ENCODE measurements at regions not wholly inside any gene's neighbourhood (a gene's known extent, or its start where the extent isn't known, plus 50 kb on each side); places are given as distances from the start of the nearest gene placed in this dataset.

GRCh38 chr3:144915202-144915601 lies 943.6 kb downstream of the DIPK2A start:
- H3K9me3 ChIP-seq (ENCODE audit: low read length): no peaks in the 10 kb centered on the region
- H3K36me3 ChIP-seq (ENCODE audit: insufficient read depth, low read length): no peaks in the 10 kb centered on the region
- H3K36me3 Mint-ChIP-seq: no peaks in the 10 kb centered on the region
- ChIA-PET CTCF (no interaction called here), POLR2A (no interaction called here)
- no peaks in the 10 kb centered on the region for H3K4me1 ChIP-seq (ENCODE audit: insufficient read depth, low read length)
- no peak overlapping the region for H3K27ac ChIP-seq (ENCODE audit: low read depth, low read length)
- H3K4me1 Mint-ChIP-seq: no peaks in the 10 kb centered on the region
- H3K27me3 ChIP-seq (ENCODE audit: insufficient read depth, low read length, poor library complexity, severe bottlenecking): no peaks in the 10 kb centered on the region
- no peak for DNase-seq
- H3K9me3 Mint-ChIP-seq: peaks cover 0 to 6% (median 0%) of the 10 kb centered on the region in 5 donors
- no peak overlapping the region for H3K4me3 Mint-ChIP-seq
- no peak overlapping the region for H3K27ac Mint-ChIP-seq
- H3K27me3 Mint-ChIP-seq: no peaks in the 10 kb centered on the region
- no peak overlapping the region for H3K4me3 ChIP-seq (ENCODE audit: low read length)

GRCh38 chr3:144921710-144922109 lies 950.1 kb downstream of the DIPK2A start:
- no peak for DNase-seq
- Histone ChIP-seq H3K4me3 (ENCODE audit: low read length) (no peak overlapping the region), H3K9me3 (ENCODE audit: low read length) (no peaks in the 10 kb centered on the region), H3K36me3 (ENCODE audit: insufficient read depth, low read length) (no peaks in the 10 kb centered on the region), H3K27ac (ENCODE audit: low read depth, low read length) (no peak overlapping the region), H3K4me1 (ENCODE audit: insufficient read depth, low read length) (no peaks in the 10 kb centered on the region), H3K27me3 (ENCODE audit: insufficient read depth, low read length, poor library complexity, severe bottlenecking) (no peaks in the 10 kb centered on the region)
- no peaks in the 10 kb centered on the region for H3K4me1 Mint-ChIP-seq
- ChIA-PET POLR2A (no interaction called here), CTCF (no interaction called here)
- H3K4me3 Mint-ChIP-seq: no peak overlapping the region
- no peak overlapping the region for H3K27ac Mint-ChIP-seq
- H3K27me3 Mint-ChIP-seq: peaks cover 0 to 1% of the 10 kb centered on the region in 2 donors
- H3K9me3 Mint-ChIP-seq: peaks cover 0 to 19% (median 11%) of the 10 kb centered on the region in 5 donors
- no peaks in the 10 kb centered on the region for H3K36me3 Mint-ChIP-seq

- Mint-ChIP-seq H3K9me3 (peaks cover 1 to 31% (median 9%) of the 10 kb centered on the region in 5 donors), H3K36me3 (no peaks in the 10 kb centered on the region), H3K4me1 (no peaks in the 10 kb centered on the region), H3K27me3 (peaks cover 0 to 1% of the 10 kb centered on the region in 2 donors), H3K4me3 (no peak overlapping the region), H3K27ac (no peak overlapping the region)
- ChIA-PET CTCF (no interaction called here), POLR2A (no interaction called here)
- Histone ChIP-seq H3K4me1 (ENCODE audit: insufficient read depth, low read length) (no peaks in the 10 kb centered on the region), H3K4me3 (ENCODE audit: low read length) (no peak overlapping the region), H3K9me3 (ENCODE audit: low read length) (no peaks in the 10 kb centered on the region), H3K27ac (ENCODE audit: low read depth, low read length) (no peak overlapping the region), H3K36me3 (ENCODE audit: insufficient read depth, low read length) (no peaks in the 10 kb centered on the region), H3K27me3 (ENCODE audit: insufficient read depth, low read length, poor library complexity, severe bottlenecking) (no peaks in the 10 kb centered on the region)
- no peak for DNase-seq
These were observed 951.6 kb downstream of the DIPK2A start for GRCh38 chr3:144923046-144923775.

GRCh38 chr3:144930431-144930830 lies 958.8 kb downstream of the DIPK2A start:
- POLR2A ChIA-PET: no interaction called here

GRCh38 chr3:144931590-144931989 lies 960.0 kb downstream of the DIPK2A start:
- DNase-seq: no peak
- ChIA-PET CTCF (no interaction called here), POLR2A (no interaction called here)
- Histone ChIP-seq H3K4me1 (ENCODE audit: insufficient read depth, low read length) (no peaks in the 10 kb centered on the region), H3K36me3 (ENCODE audit: insufficient read depth, low read length) (no peaks in the 10 kb centered on the region), H3K27ac (ENCODE audit: low read depth, low read length) (no peak overlapping the region), H3K4me3 (ENCODE audit: low read length) (no peak overlapping the region), H3K27me3 (ENCODE audit: insufficient read depth, low read length, poor library complexity, severe bottlenecking) (no peaks in the 10 kb centered on the region), H3K9me3 (ENCODE audit: low read length) (no peaks in the 10 kb centered on the region)
- Mint-ChIP-seq H3K27me3 (no peaks in the 10 kb centered on the region), H3K36me3 (no peaks in the 10 kb centered on the region), H3K27ac (no peak overlapping the region), H3K9me3 (peaks cover 2 to 49% (median 9%) of the 10 kb centered on the region in 5 donors), H3K4me1 (no peaks in the 10 kb centered on the region), H3K4me3 (no peak overlapping the region)

More at GRCh38 chr3:144930431-144930830, 958.8 kb downstream of the DIPK2A start:
- Histone ChIP-seq H3K4me1 (ENCODE audit: insufficient read depth, low read length) (no peaks in the 10 kb centered on the region), H3K27me3 (ENCODE audit: insufficient read depth, low read length, poor library complexity, severe bottlenecking) (no peaks in the 10 kb centered on the region), H3K9me3 (ENCODE audit: low read length) (no peaks in the 10 kb centered on the region), H3K36me3 (ENCODE audit: insufficient read depth, low read length) (no peaks in the 10 kb centered on the region), H3K27ac (ENCODE audit: low read depth, low read length) (no peak overlapping the region), H3K4me3 (ENCODE audit: low read length) (no peak overlapping the region)
- Mint-ChIP-seq H3K9me3 (peaks cover 5 to 39% (median 14%) of the 10 kb centered on the region in 5 donors), H3K27me3 (peaks cover 0 to 1% of the 10 kb centered on the region in 2 donors), H3K4me3 (no peak overlapping the region), H3K27ac (no peak overlapping the region), H3K36me3 (no peaks in the 10 kb centered on the region), H3K4me1 (no peaks in the 10 kb centered on the region)
- CTCF ChIA-PET: no interaction called here
- DNase-seq: no peak

GRCh38 chr3:144942093-144942837 lies 970.6 kb downstream of the DIPK2A start:
- Mint-ChIP-seq H3K4me3 (no peak overlapping the region), H3K4me1 (no peaks in the 10 kb centered on the region), H3K27ac (no peak overlapping the region), H3K9me3 (peaks cover 2 to 17% (median 2%) of the 10 kb centered on the region in 5 donors), H3K27me3 (no peaks in the 10 kb centered on the region), H3K36me3 (no peaks in the 10 kb centered on the region)
- Histone ChIP-seq H3K27ac (ENCODE audit: low read depth, low read length) (no peak overlapping the region), H3K27me3 (ENCODE audit: insufficient read depth, low read length, poor library complexity, severe bottlenecking) (no peaks in the 10 kb centered on the region), H3K9me3 (ENCODE audit: low read length) (no peaks in the 10 kb centered on the region), H3K4me3 (ENCODE audit: low read length) (no peak overlapping the region), H3K4me1 (ENCODE audit: insufficient read depth, low read length) (no peaks in the 10 kb centered on the region), H3K36me3 (ENCODE audit: insufficient read depth, low read length) (no peaks in the 10 kb centered on the region)
- no peak for DNase-seq
- ChIA-PET CTCF (no interaction called here), POLR2A (no interaction called here)

- Histone ChIP-seq H3K9me3 (ENCODE audit: low read length) (no peaks in the 10 kb centered on the region), H3K27me3 (ENCODE audit: insufficient read depth, low read length, poor library complexity, severe bottlenecking) (no peaks in the 10 kb centered on the region), H3K4me1 (ENCODE audit: insufficient read depth, low read length) (no peaks in the 10 kb centered on the region), H3K36me3 (ENCODE audit: insufficient read depth, low read length) (no peaks in the 10 kb centered on the region), H3K4me3 (ENCODE audit: low read length) (no peak overlapping the region), H3K27ac (ENCODE audit: low read depth, low read length) (no peak overlapping the region)
- ChIA-PET POLR2A (no interaction called here), CTCF (no interaction called here)
- no peak for DNase-seq
- Mint-ChIP-seq H3K4me1 (no peaks in the 10 kb centered on the region), H3K27ac (no peak overlapping the region), H3K36me3 (no peaks in the 10 kb centered on the region), H3K27me3 (no peaks in the 10 kb centered on the region), H3K4me3 (no peak overlapping the region), H3K9me3 (peaks cover 2 to 20% (median 3%) of the 10 kb centered on the region in 5 donors)
These were observed 971.2 kb downstream of the DIPK2A start for GRCh38 chr3:144942838-144943197.

- Histone ChIP-seq H3K9me3 (ENCODE audit: low read length) (no peaks in the 10 kb centered on the region), H3K36me3 (ENCODE audit: insufficient read depth, low read length) (no peaks in the 10 kb centered on the region), H3K4me3 (ENCODE audit: low read length) (no peak overlapping the region), H3K27me3 (ENCODE audit: insufficient read depth, low read length, poor library complexity, severe bottlenecking) (no peaks in the 10 kb centered on the region), H3K4me1 (ENCODE audit: insufficient read depth, low read length) (no peaks in the 10 kb centered on the region), H3K27ac (ENCODE audit: low read depth, low read length) (no peak overlapping the region)
- POLR2A ChIA-PET: no interaction called here
- Mint-ChIP-seq H3K4me3 (no peak overlapping the region), H3K9me3 (peaks cover 2 to 33% (median 4%) of the 10 kb centered on the region in 5 donors), H3K27ac (no peak overlapping the region), H3K36me3 (no peaks in the 10 kb centered on the region), H3K4me1 (no peaks in the 10 kb centered on the region), H3K27me3 (no peaks in the 10 kb centered on the region)
- CTCF ChIA-PET: no interaction called here
- DNase-seq: no peak
These were observed 976.3 kb downstream of the DIPK2A start for GRCh38 chr3:144947895-144948294.

Measured in CD8-positive, alpha-beta memory T cell (primary cell).